Uterus (tissue), 3 donors: ENCODE measurements at regions not wholly inside any gene's neighbourhood (a gene's known extent, or its start where the extent isn't known, plus 50 kb on each side); places are given as distances from the start of the nearest gene placed in this dataset.
"Not testable (repeated sequence)": the region's sequence is repeated elsewhere in the genome, so short reads cannot be mapped to it uniquely, and the experiment has no call there.

Source experiments
- DNase-seq, 2 donors: peaks; one replicate each; pipeline ENCODE4 v3.0.0-alpha.2; 2019 to 2020
- H3K27ac ChIP-seq, 2 donors: fragments of 200-600 bp; sonication (generic); 1 replicate in 1 of 2; 2 replicates in 1 of 2; pipeline ENCODE4 v1.5.1; 2016 to 2018
- H3K27me3 ChIP-seq, 2 donors: fragments of 200-600 bp; sonication (generic); one replicate each; pipeline ENCODE4 v1.5.1; 2018 to 2019; ENCODE audit warnings: control low read depth in 1 of 2
- H3K36me3 ChIP-seq, 2 donors: fragments of 200-600 bp; sonication (generic); one replicate each; pipeline ENCODE4 v1.5.1; 2019; ENCODE audit warnings: control low read depth in 1 of 2
- H3K4me1 ChIP-seq, 2 donors: fragments of 200-600 bp; sonication (generic); one replicate each; pipeline ENCODE4 v1.5.1; 2018 to 2019; ENCODE audit warnings: control low read depth in 1 of 2
- H3K4me3 ChIP-seq, 2 donors: fragments of 200-600 bp; sonication (generic); 1 replicate in 1 of 2; 2 replicates in 1 of 2; pipeline ENCODE4 v1.5.1; 2018 to 2019; ENCODE audit warnings: mild to moderate bottlenecking in 1 of 2
- H3K9me3 ChIP-seq, 2 donors: fragments of 200-600 bp; sonication (generic); one replicate each; pipeline ENCODE4 v1.5.1; 2019; ENCODE audit warnings: control low read depth in 1 of 2
- CTCF ChIP-seq, 4 experiments: fragments of 200-600 bp in 2 of 4; fragments of 450-650 bp in 2 of 4; sonication (generic) in 2 of 4; IDR thresholded peaks; one replicate each; pipeline ENCODE4 v1.5.1; 2016 to 2019; ENCODE audit warnings: antibody characterized with exemption in 4 of 4, mild to moderate bottlenecking in 2 of 4, moderate library complexity in 1 of 4
- POLR2A ChIP-seq, 2 donors: fragments of 450-650 bp; IDR thresholded peaks; one replicate each; pipeline ENCODE4 v1.6.1; 2016; ENCODE audit warnings: antibody characterized with exemption in 2 of 2, mild to moderate bottlenecking in 1 of 2, moderate library complexity in 1 of 2
- intact Hi-C: fragments of 100-400 bp; cut with DNase I; formaldehyde crosslinking; loops from one replicate; pipeline ENCODE4 v1.15.1; 2023; ENCODE audit warnings: low total_unique reads
- donor health status: DM: yes; HTN: yes; CAD: no.

- no peak for DNase-seq
- H3K4me3 ChIP-seq, result no peak overlapping the region
- H3K4me1 ChIP-seq, result no peaks in the 10 kb centered on the region
- intact Hi-C loops, result no loop called here
- H3K36me3 ChIP-seq, result no peaks in the 10 kb centered on the region
- TF ChIP-seq CTCF (IDR thresholded peaks at IDR 0.05) (no peak), POLR2A (IDR thresholded peaks at IDR 0.05) (no peak)
- no peaks in the 10 kb centered on the region for H3K27me3 ChIP-seq
- H3K9me3 ChIP-seq, result no peaks in the 10 kb centered on the region
- no peak overlapping the region for H3K27ac ChIP-seq
Measured at GRCh38 chr10:117801691-117802090, 245.1 kb downstream of the RAB11FIP2 start.

- Histone ChIP-seq H3K4me1 (no peaks in the 10 kb centered on the region), H3K4me3 (no peak overlapping the region), H3K27ac (no peak overlapping the region), H3K9me3 (no peaks in the 10 kb centered on the region), H3K36me3 (no peaks in the 10 kb centered on the region), H3K27me3 (no peaks in the 10 kb centered on the region)
- TF ChIP-seq POLR2A (IDR thresholded peaks at IDR 0.05) (no peak), CTCF (IDR thresholded peaks at IDR 0.05) (no peak)
- intact Hi-C loops, result no loop called here
- no peak for DNase-seq
Measured at GRCh38 chr10:117804470-117805011, 242.2 kb downstream of the RAB11FIP2 start.

GRCh38 chr10:117805139-117805538 is 241.6 kb downstream of the RAB11FIP2 start:
- TF ChIP-seq POLR2A (IDR thresholded peaks at IDR 0.05), result no peak
- no peak for TF ChIP-seq CTCF (IDR thresholded peaks at IDR 0.05)
- intact Hi-C loops, result no loop called here
- no peaks in the 10 kb centered on the region for H3K36me3 ChIP-seq
- H3K9me3 ChIP-seq, result no peaks in the 10 kb centered on the region
- no peaks in the 10 kb centered on the region for H3K27me3 ChIP-seq
- no peak for DNase-seq
- H3K4me1 ChIP-seq, result no peaks in the 10 kb centered on the region
- no peak overlapping the region for H3K27ac ChIP-seq
- H3K4me3 ChIP-seq, result no peak overlapping the region

GRCh38 chr10:117807441-117807840 is 239.3 kb downstream of the RAB11FIP2 start:
- DNase-seq, result no peak
- Histone ChIP-seq H3K36me3 (no peaks in the 10 kb centered on the region), H3K9me3 (no peaks in the 10 kb centered on the region), H3K4me1 (no peaks in the 10 kb centered on the region), H3K27ac (no peak overlapping the region), H3K4me3 (no peak overlapping the region), H3K27me3 (no peaks in the 10 kb centered on the region)
- intact Hi-C loops, result no loop called here
- TF ChIP-seq POLR2A (IDR thresholded peaks at IDR 0.05), result no peak
- TF ChIP-seq CTCF (IDR thresholded peaks at IDR 0.05), result no peak

- H3K36me3 ChIP-seq, H3K27me3 ChIP-seq, H3K27ac ChIP-seq, H3K9me3 ChIP-seq, DNase-seq, H3K4me3 ChIP-seq, H3K4me1 ChIP-seq, intact Hi-C loops: not testable (repeated sequence)
Measured at GRCh38 chr10:117815816-117816215, 230.9 kb downstream of the RAB11FIP2 start.

- H3K4me1 ChIP-seq, result no peaks in the 10 kb centered on the region
- TF ChIP-seq CTCF (IDR thresholded peaks at IDR 0.05), result no peak
- no peak for TF ChIP-seq POLR2A (IDR thresholded peaks at IDR 0.05)
- intact Hi-C loops, result no loop called here
- H3K27ac ChIP-seq, result no peak overlapping the region
- no peak for DNase-seq
- no peak overlapping the region for H3K4me3 ChIP-seq
- no peaks in the 10 kb centered on the region for H3K27me3 ChIP-seq
- no peaks in the 10 kb centered on the region for H3K36me3 ChIP-seq
- no peaks in the 10 kb centered on the region for H3K9me3 ChIP-seq
Measured at GRCh38 chr10:117817116-117817515, 229.6 kb downstream of the RAB11FIP2 start.
